Loucy (cell line): ENCODE measurements at regions not wholly inside any gene's neighbourhood (a gene's known extent, or its start where the extent isn't known, plus 50 kb on each side); places are given as distances from the start of the nearest gene placed in this dataset.

Experiments
- EZH2phosphoT487 ChIP-seq: fragments of 200-600 bp; IDR thresholded peaks from 2 replicates; pipeline ENCODE4 v1.6.1; 2018; ENCODE audit warnings: antibody characterized with exemption, mild to moderate bottlenecking, moderate library complexity, borderline replicate concordance
- TF ChIP-seq, protein P1 (sequence below): fragments of 200-600 bp; sonication (generic); conservative IDR thresholded peaks from 2 replicates; pipeline ENCODE4 v1.5.1; 2014; ENCODE audit warnings: mild to moderate bottlenecking, antibody characterized with exemption, low read length

DNA sequence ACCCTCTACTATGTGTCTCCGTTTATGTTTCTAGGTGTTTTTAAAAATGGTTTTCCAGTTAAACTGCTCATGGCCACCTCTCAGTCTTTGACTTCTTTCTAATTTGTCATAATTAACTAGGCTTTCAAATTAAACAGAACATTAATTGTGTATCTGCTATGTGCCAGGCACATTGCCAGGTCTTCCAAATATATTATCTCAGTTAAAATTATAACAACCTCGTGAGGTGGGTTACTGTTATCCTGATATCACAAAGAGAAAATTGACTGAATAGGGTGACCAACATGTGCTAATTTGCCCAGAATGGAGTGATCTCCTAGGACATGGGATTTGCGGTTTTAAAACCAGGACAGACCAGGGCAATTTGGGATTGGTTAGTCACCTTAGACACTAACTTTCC lies 222.4 kb upstream of the TLE3 start:
- TF ChIP-seq, protein P1, sequence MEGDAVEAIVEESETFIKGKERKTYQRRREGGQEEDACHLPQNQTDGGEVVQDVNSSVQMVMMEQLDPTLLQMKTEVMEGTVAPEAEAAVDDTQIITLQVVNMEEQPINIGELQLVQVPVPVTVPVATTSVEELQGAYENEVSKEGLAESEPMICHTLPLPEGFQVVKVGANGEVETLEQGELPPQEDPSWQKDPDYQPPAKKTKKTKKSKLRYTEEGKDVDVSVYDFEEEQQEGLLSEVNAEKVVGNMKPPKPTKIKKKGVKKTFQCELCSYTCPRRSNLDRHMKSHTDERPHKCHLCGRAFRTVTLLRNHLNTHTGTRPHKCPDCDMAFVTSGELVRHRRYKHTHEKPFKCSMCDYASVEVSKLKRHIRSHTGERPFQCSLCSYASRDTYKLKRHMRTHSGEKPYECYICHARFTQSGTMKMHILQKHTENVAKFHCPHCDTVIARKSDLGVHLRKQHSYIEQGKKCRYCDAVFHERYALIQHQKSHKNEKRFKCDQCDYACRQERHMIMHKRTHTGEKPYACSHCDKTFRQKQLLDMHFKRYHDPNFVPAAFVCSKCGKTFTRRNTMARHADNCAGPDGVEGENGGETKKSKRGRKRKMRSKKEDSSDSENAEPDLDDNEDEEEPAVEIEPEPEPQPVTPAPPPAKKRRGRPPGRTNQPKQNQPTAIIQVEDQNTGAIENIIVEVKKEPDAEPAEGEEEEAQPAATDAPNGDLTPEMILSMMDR: no peak
- TF ChIP-seq EZH2phosphoT487: no peak
